ENCODE measurements at regions not wholly inside any gene's neighbourhood (a gene's known extent, or its start where the extent isn't known, plus 50 kb on each side); places are given as distances from the start of the nearest gene placed in this dataset.

GRCh38 chr1:115156826-115157468 lies 67.6 kb upstream of the TSPAN2 start:
- Histone ChIP-seq H3K56ac (replicated peaks; ENCODE audit: insufficient read length, low read depth, low read length) (no peak overlapping the region), H3K4ac (replicated peaks; ENCODE audit: insufficient read length, low read depth, low read length) (no peak overlapping the region), H2AK5ac (ENCODE audit: low read depth, low read length) (no peak overlapping the region), H4K20me1 (replicated peaks in 1 of 2; ENCODE audit: control insufficient read depth in 1 of 2, insufficient read depth in 2 of 2, low read length in 2 of 2) (no peaks in the 10 kb centered on the region), H3K23ac (ENCODE audit: insufficient read length) (no peak overlapping the region), H3K4me1 (replicated peaks in 1 of 4; ENCODE audit: control insufficient read depth in 3 of 4, insufficient read depth in 4 of 4, low read length in 3 of 4) (no peaks in the 10 kb centered on the region), H2BK20ac (ENCODE audit: low read length) (no peak overlapping the region), H3K79me2 (ENCODE audit: control insufficient read depth in 1 of 2, insufficient read depth in 2 of 2, low read length in 2 of 2) (no peaks in the 10 kb centered on the region), H3K79me1 (ENCODE audit: low read depth, low read length) (no peaks in the 10 kb centered on the region), H4K8ac (ENCODE audit: extremely low read depth, insufficient read depth, low read length) (no peak overlapping the region), H2BK15ac (ENCODE audit: low read length) (no peak overlapping the region), H2BK12ac (ENCODE audit: low read depth, low read length) (no peak overlapping the region), H3K36me3 (ENCODE audit: control insufficient read depth in 2 of 4, insufficient read depth in 4 of 4, low read length in 3 of 4) (no peaks in the 10 kb centered on the region), H3K4me2 (ENCODE audit: insufficient read depth in 1 of 2, low read depth in 2 of 2, low read length in 2 of 2) (no peak overlapping the region), H3K4me3 (ENCODE audit: extremely low read depth in 1 of 4, insufficient read depth in 2 of 4, low read depth in 3 of 4, low read length in 4 of 4) (no peak overlapping the region), H3K9me3 (ENCODE audit: insufficient read depth in 2 of 2, low read depth in 1 of 2, low read length in 1 of 2) (no peaks in the 10 kb centered on the region), H4K5ac (ENCODE audit: insufficient read length, low read depth, low read length) (no peak overlapping the region), H2BK120ac (replicated peaks; ENCODE audit: low read depth, low read length) (no peak overlapping the region), H2BK5ac (ENCODE audit: low read depth, low read length) (no peak overlapping the region), H2AFZ (ENCODE audit: low read length) (no peak overlapping the region), H3K27ac (ENCODE audit: low read depth, low read length) (no peak overlapping the region), H3K27me3 (replicated peaks in 1 of 4; ENCODE audit: control insufficient read depth in 3 of 4, extremely low read depth in 1 of 4, insufficient read depth in 3 of 4, low read length in 3 of 4) (no peaks in the 10 kb centered on the region), H3K18ac (ENCODE audit: extremely low read depth, low read length) (no peak overlapping the region), H3K14ac (ENCODE audit: insufficient read length) (no peak overlapping the region), H3K9ac (replicated peaks in 1 of 4; ENCODE audit: extremely low read depth in 1 of 4, low read depth in 3 of 4, low read length in 3 of 4) (no peak overlapping the region), H4K91ac (replicated peaks; ENCODE audit: insufficient read length, low read length) (no peak overlapping the region), H3K23me2 (ENCODE audit: low read depth, low read length) (no peaks in the 10 kb centered on the region)
- ChIA-PET CTCF (ENCODE audit: partially characterized antibody) (no interaction called here), POLR2A (ENCODE audit: partially characterized antibody) (interaction anchor here (0.6 kb wide), 1 partner anchor 94 kb away, joined by 3 read pairs; no protein-coding TSS in a partner anchor)
- 87% methylated on average over 4 of the region's 4 CpGs; no CpG with 5 or more reads in 1 of the 2 experiments for WGBS, 2 experiments (ENCODE audit: extremely low coverage in 1 of 2, insufficient coverage in 1 of 2, insufficient read length in 1 of 2, insufficient replicate concordance in 2 of 2, low coverage in 1 of 2, low lambda C conversion rate in 2 of 2, missing lambda C conversion rate in 1 of 2)
- FAIRE-seq (no peak), DNase-seq (ENCODE audit: low read depth in 1 of 2, low spot score in 2 of 2) (no peak)
- no peak for TF ChIP-seq JUND (IDR thresholded peaks at IDR 0.05; ENCODE audit: low read length)
- no peak for TF ChIP-seq SRF (IDR thresholded peaks at IDR 0.05; ENCODE audit: low read depth, low read length)
- no peak for TF ChIP-seq TBP (IDR thresholded peaks at IDR 0.05; ENCODE audit: low read depth, low read length)
- TF ChIP-seq KDM5A (IDR thresholded peaks at IDR 0.05; ENCODE audit: low read length): no peak
- TF ChIP-seq TEAD4 (IDR thresholded peaks at IDR 0.05; ENCODE audit: low read depth, low read length): no peak
- no peak for TF ChIP-seq HDAC2 (IDR thresholded peaks at IDR 0.05; ENCODE audit: borderline replicate concordance in 1 of 2, low read depth in 2 of 2, low read length in 2 of 2)
- TF ChIP-seq TAF7 (optimal IDR thresholded peaks at IDR 0.05; ENCODE audit: borderline replicate concordance, low read depth, low read length): no peak
- TF ChIP-seq SIN3A (conservative IDR thresholded peaks at IDR 0.05 in 1 of 2, IDR thresholded peaks at IDR 0.05 in 1 of 2; ENCODE audit: low read depth in 1 of 2, low read length in 2 of 2): no peak
- TF ChIP-seq MAFK (IDR thresholded peaks at IDR 0.05; ENCODE audit: low read depth, low read length): no peak
- no peak for TF ChIP-seq BACH1 (IDR thresholded peaks at IDR 0.05; ENCODE audit: low read length)
- TF ChIP-seq EGR1 (IDR thresholded peaks at IDR 0.05; ENCODE audit: borderline replicate concordance, low read depth, low read length): no peak
- TF ChIP-seq CHD2 (IDR thresholded peaks at IDR 0.05; ENCODE audit: low read length): no peak

Measured in H1 (cell line).